IMR-90 (cell line): ENCODE measurements at regions not wholly inside any gene's neighbourhood (a gene's known extent, or its start where the extent isn't known, plus 50 kb on each side); places are given as distances from the start of the nearest gene placed in this dataset.

Source experiments
- ATAC-seq: fragments of 200-7000 bp; cut with Tn5 transposase; 2 replicates; pipeline ENCODE4 v1.9.1; 2020; ENCODE audit warnings: low read depth, mild to moderate bottlenecking, moderate library complexity
- BruUV-seq: library from RNA; stranded (reverse); fragments of 400-500 nt; replicated peaks from 2 replicates; lab custom pipeline; 2021; lab: Mats Ljungman, UMichigan
- CTCF ChIA-PET: fragments of 300-600 bp; formaldehyde crosslinking; extraction: SDS; loops from one replicate; lab custom pipeline; 2021; ENCODE audit warnings: antibody characterized with exemption; lab: Yijun Ruan, JAX
- POLR2A ChIA-PET: fragments of 300-600 bp; sonication (Branson Sonifier 250); formaldehyde crosslinking; loops from one replicate; lab custom pipeline; 2022; ENCODE audit warnings: antibody characterized with exemption; ENCODE audit not compliant: unreplicated experiment; lab: Charles Lee
- DNase-seq: peaks from one replicate; pipeline ENCODE4 v3.0.0; 2013
- H2AFZ ChIP-seq: replicated peaks from 2 replicates; pipeline ENCODE3; 2013; ENCODE audit warnings: low read length, mild to moderate bottlenecking; ENCODE audit not compliant: poor library complexity
- H2AK5ac ChIP-seq: 2 replicates; pipeline ENCODE4 v1.6.1; 2013; ENCODE audit warnings: low read depth, low read length, inconsistent platforms
- H2AK9ac ChIP-seq: replicated peaks from 2 replicates; pipeline ENCODE3; 2013; ENCODE audit warnings: mild to moderate bottlenecking, low read depth, low read length, moderate library complexity; ENCODE audit not compliant: poor library complexity
- H2BK120ac ChIP-seq: 2 replicates; pipeline ENCODE4 v1.6.1; 2013; ENCODE audit warnings: low read depth, low read length, inconsistent platforms
- H2BK15ac ChIP-seq: 3 replicates; pipeline ENCODE4 v1.6.1; 2013; ENCODE audit warnings: low read depth, low read length, inconsistent platforms
- H2BK20ac ChIP-seq: 2 replicates; pipeline ENCODE4 v1.6.1; 2013; ENCODE audit warnings: low read depth, mild to moderate bottlenecking, inconsistent platforms, low read length, moderate library complexity
- H2BK5ac ChIP-seq: 2 replicates; pipeline ENCODE4 v1.6.1; 2013; ENCODE audit warnings: mild to moderate bottlenecking, low read depth, low read length, inconsistent platforms; ENCODE audit not compliant: poor library complexity, severe bottlenecking
- H3K14ac ChIP-seq: replicated peaks from 2 replicates; pipeline ENCODE4 v1.6.1; 2013; ENCODE audit warnings: low read depth, low read length, inconsistent platforms
- H3K18ac ChIP-seq: 2 replicates; pipeline ENCODE4 v1.6.1; 2013; ENCODE audit warnings: low read depth, low read length, control low read depth
- H3K23ac ChIP-seq: 2 replicates; pipeline ENCODE4 v1.6.1; 2013; ENCODE audit warnings: low read depth, low read length, inconsistent platforms
- H3K27ac ChIP-seq: 2 replicates; pipeline ENCODE4 v1.5.1; 2013; ENCODE audit warnings: mild to moderate bottlenecking, control low read depth, low read length; ENCODE audit not compliant: insufficient read depth
- H3K27me3 ChIP-seq: 2 replicates; pipeline ENCODE4 v1.6.1; 2013; ENCODE audit warnings: low read length; ENCODE audit not compliant: control insufficient read depth, insufficient read depth
- H3K36me3 ChIP-seq: 2 replicates; pipeline ENCODE4 v1.6.1; 2013; ENCODE audit warnings: low read length, mixed read lengths; ENCODE audit not compliant: control insufficient read depth, insufficient read depth
- H3K4ac ChIP-seq: 2 replicates; pipeline ENCODE4 v1.6.1; 2013; ENCODE audit warnings: low read depth, low read length, inconsistent platforms
- H3K4me1 ChIP-seq: 2 replicates; pipeline ENCODE4 v1.6.1; 2013; ENCODE audit warnings: low read length, mixed read lengths; ENCODE audit not compliant: control insufficient read depth, insufficient read depth
- H3K4me2 ChIP-seq: 2 replicates; pipeline ENCODE4 v1.6.1; 2013; ENCODE audit warnings: low read depth, mild to moderate bottlenecking, control low read depth, low read length, moderate library complexity
- H3K4me3 ChIP-seq: 2 replicates; pipeline ENCODE4 v1.5.1; 2013; ENCODE audit warnings: low read depth, mild to moderate bottlenecking, control low read depth, low read length, moderate library complexity; ENCODE audit not compliant: insufficient read depth
- H3K56ac ChIP-seq: 2 replicates; pipeline ENCODE4 v1.6.1; 2013; ENCODE audit warnings: low read length, inconsistent platforms; ENCODE audit not compliant: insufficient read depth; ENCODE audit errors: extremely low read depth
- H3K79me1 ChIP-seq, 2 experiments: 2 replicates each; pipeline ENCODE4 v1.6.1; 2013; ENCODE audit warnings: low read length in 2 of 2, inconsistent platforms in 1 of 2, low read depth in 1 of 2
- H3K9ac ChIP-seq: 2 replicates; pipeline ENCODE4 v1.6.1; 2013; ENCODE audit warnings: low read depth, low read length, control low read depth
- H3K9me1 ChIP-seq: 2 replicates; pipeline ENCODE4 v1.6.1; 2013; ENCODE audit warnings: low read length, inconsistent platforms; ENCODE audit not compliant: insufficient read depth
- H3K9me3 ChIP-seq: 2 replicates; pipeline ENCODE4 v1.6.1; 2013; ENCODE audit warnings: low read length; ENCODE audit not compliant: control insufficient read depth, insufficient read depth
- H4K20me1 ChIP-seq: 2 replicates; pipeline ENCODE4 v1.6.1; 2013; ENCODE audit warnings: low read length, inconsistent platforms; ENCODE audit not compliant: insufficient read depth
- H4K5ac ChIP-seq: 2 replicates; pipeline ENCODE4 v1.6.1; 2013; ENCODE audit warnings: mild to moderate bottlenecking, low read depth, low read length, control low read depth
- H4K8ac ChIP-seq, 2 experiments: 2 replicates each; pipeline ENCODE4 v1.6.1; 2013; ENCODE audit warnings: low read depth in 2 of 2, low read length in 2 of 2, control low read depth in 1 of 2, inconsistent platforms in 1 of 2
- H4K91ac ChIP-seq: 2 replicates; pipeline ENCODE4 v1.6.1; 2013; ENCODE audit warnings: low read depth, low read length, inconsistent platforms; ENCODE audit not compliant: insufficient read depth
- CEBPB ChIP-seq: IDR thresholded peaks from 2 replicates; pipeline ENCODE4 v1.6.1; 2012; ENCODE audit warnings: low read depth, low read length, improper control_type of control experiment
- CHD1 ChIP-seq: IDR thresholded peaks from 2 replicates; pipeline ENCODE4 v1.6.1; 2012; ENCODE audit warnings: low read depth, low read length, improper control_type of control experiment
- CTCF ChIP-seq: conservative IDR thresholded peaks from 2 replicates; pipeline ENCODE4 v1.5.1; 2012; ENCODE audit warnings: mild to moderate bottlenecking, low read depth, low read length, improper control_type of control experiment
- FOS ChIP-seq: fragments of 150-350 bp; IDR thresholded peaks from 2 replicates; pipeline ENCODE4 v1.6.1; 2016; ENCODE audit warnings: low read depth, low read length
- MXI1 ChIP-seq: IDR thresholded peaks from 2 replicates; pipeline ENCODE4 v1.6.1; 2012; ENCODE audit warnings: low read depth, mild to moderate bottlenecking, low read length, moderate library complexity, borderline replicate concordance
- NFE2L2 ChIP-seq: fragments of 150-350 bp; IDR thresholded peaks from 2 replicates; pipeline ENCODE4 v1.6.1; 2016; ENCODE audit warnings: low read depth, mild to moderate bottlenecking, low read length
- POLR2A ChIP-seq: IDR thresholded peaks from 2 replicates; pipeline ENCODE4 v1.6.1; 2012; ENCODE audit warnings: mild to moderate bottlenecking, low read depth, low read length
- RAD21 ChIP-seq: IDR thresholded peaks from 2 replicates; pipeline ENCODE4 v1.6.1; 2012; ENCODE audit warnings: low read length, improper control_type of control experiment
- RFX5 ChIP-seq: IDR thresholded peaks from 2 replicates; pipeline ENCODE4 v1.8.0; 2012; ENCODE audit warnings: low read depth, mild to moderate bottlenecking, low read length, moderate library complexity
- USF2 ChIP-seq: fragments of 150-350 bp; IDR thresholded peaks from 2 replicates; pipeline ENCODE4 v1.6.1; 2017; ENCODE audit warnings: mild to moderate bottlenecking, antibody characterized with exemption, low read length, low read depth
- WGBS, 2 experiments: methylation state at CpG; one replicate each; pipeline versions ENCODE4 v1.1.5 to v1.1.7; 2013; ENCODE audit warnings: missing lambda C conversion rate in 2 of 2; ENCODE audit not compliant: insufficient read length in 1 of 2; ENCODE audit errors: extremely low coverage in 2 of 2; 5-methylcytosine and 5-hydroxymethylcytosine counted together
- dilution Hi-C: fragments of 300-500 bp; cut with HindIII; formaldehyde crosslinking; loops from one replicate; pipeline ENCODE4 v1.14.3; 2018; ENCODE audit warnings: low sequenced_read_pairs; ENCODE audit not compliant: unreplicated experiment
- in situ Hi-C: fragments of 300-500 bp; cut with MboI; formaldehyde crosslinking; loops from 3 replicates; pipeline ENCODE4 v1.14.3; 2019; ENCODE audit warnings: low sequenced_read_pairs, inconsistent platforms, mixed read lengths
- intact Hi-C: fragments of 100-400 bp; cut with micrococcal nuclease; formaldehyde crosslinking; loops from 2 replicates; pipeline ENCODE4 v1.10.0; 2022

DNA sequence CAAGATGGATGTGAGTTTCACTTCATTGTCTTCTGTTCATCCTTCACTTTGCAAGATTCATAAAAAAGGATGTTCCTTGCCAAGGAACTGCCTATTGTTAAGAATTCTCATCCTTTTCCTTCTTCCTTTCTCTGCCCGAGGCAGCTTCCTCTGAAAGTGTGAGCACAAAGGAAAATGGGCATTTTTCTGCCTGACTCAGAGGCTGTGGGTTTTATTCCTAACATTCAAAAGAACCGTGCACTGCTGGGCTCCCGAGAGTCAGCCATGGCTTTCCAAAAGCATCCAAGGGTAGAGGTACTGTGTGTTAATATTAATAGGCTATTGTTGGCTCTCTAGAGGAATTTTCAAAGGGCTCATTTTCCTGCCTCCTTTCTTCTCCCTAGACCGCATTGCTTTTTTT, 289.4 kb downstream of the ABCC12 start:
- intact Hi-C loops: no loop called here
- H3K18ac ChIP-seq: no peak overlapping the region
- no peak overlapping the region for H2BK15ac ChIP-seq
- TF ChIP-seq CHD1: no peak
- TF ChIP-seq RAD21: no peak
- TF ChIP-seq CEBPB: no peak
- no peak for TF ChIP-seq RFX5
- no peak for TF ChIP-seq USF2
- TF ChIP-seq CTCF: no peak
- no peak for TF ChIP-seq FOS
- TF ChIP-seq POLR2A: no peak
- TF ChIP-seq NFE2L2: no peak
- TF ChIP-seq MXI1: no peak
- H3K9ac ChIP-seq: no peak overlapping the region
- H2BK5ac ChIP-seq: no peak overlapping the region
- H3K79me1 ChIP-seq: no peaks in the 10 kb centered on the region
- H3K14ac ChIP-seq: no peak overlapping the region
- H2AK5ac ChIP-seq: no peak overlapping the region
- no CpG with 5 or more reads among the region's 4 CpGs for WGBS, 2 experiments
- CTCF ChIA-PET: no interaction called here
- H4K20me1 ChIP-seq: no peaks in the 10 kb centered on the region
- no peak overlapping the region for H4K8ac ChIP-seq
- no peak overlapping the region for H3K4me2 ChIP-seq
- no peak overlapping the region for H2AFZ ChIP-seq
- no peaks in the 10 kb centered on the region for H3K36me3 ChIP-seq
- H4K5ac ChIP-seq: no peak overlapping the region
- POLR2A ChIA-PET: no interaction called here
- H3K4ac ChIP-seq: no peak overlapping the region
- no peaks in the 10 kb centered on the region for H3K4me1 ChIP-seq
- H3K4me3 ChIP-seq: no peak overlapping the region
- H3K9me1 ChIP-seq: no peaks in the 10 kb centered on the region
- no peak overlapping the region for H3K27ac ChIP-seq
- dilution Hi-C loops: no loop called here
- DNase-seq (no peak), ATAC-seq (no peak)
- no peak overlapping the region for H2AK9ac ChIP-seq
- H3K27me3 ChIP-seq: peaks cover 7% of the 10 kb centered on the region
- no TSS peak for BruUV-seq
- no peak overlapping the region for H2BK120ac ChIP-seq
- in situ Hi-C loops: no loop called here
- no peak overlapping the region for H3K56ac ChIP-seq
- H3K23ac ChIP-seq: no peak overlapping the region
- H4K91ac ChIP-seq: no peak overlapping the region
- no peaks in the 10 kb centered on the region for H3K9me3 ChIP-seq
- no peak overlapping the region for H2BK20ac ChIP-seq
